COLO829 (cell line): ENCODE measurements at regions not wholly inside any gene's neighbourhood (a gene's known extent, or its start where the extent isn't known, plus 50 kb on each side); places are given as distances from the start of the nearest gene placed in this dataset.

ENCODE experiments used
- DNase-seq: peaks from one replicate; pipeline ENCODE4 v3.0.0; 2012; ENCODE audit warnings: low spot score

- no peak for DNase-seq
These were observed 151.5 kb upstream of the PARP11 start for GRCh38 chr12:4024701-4025100.

DNA sequence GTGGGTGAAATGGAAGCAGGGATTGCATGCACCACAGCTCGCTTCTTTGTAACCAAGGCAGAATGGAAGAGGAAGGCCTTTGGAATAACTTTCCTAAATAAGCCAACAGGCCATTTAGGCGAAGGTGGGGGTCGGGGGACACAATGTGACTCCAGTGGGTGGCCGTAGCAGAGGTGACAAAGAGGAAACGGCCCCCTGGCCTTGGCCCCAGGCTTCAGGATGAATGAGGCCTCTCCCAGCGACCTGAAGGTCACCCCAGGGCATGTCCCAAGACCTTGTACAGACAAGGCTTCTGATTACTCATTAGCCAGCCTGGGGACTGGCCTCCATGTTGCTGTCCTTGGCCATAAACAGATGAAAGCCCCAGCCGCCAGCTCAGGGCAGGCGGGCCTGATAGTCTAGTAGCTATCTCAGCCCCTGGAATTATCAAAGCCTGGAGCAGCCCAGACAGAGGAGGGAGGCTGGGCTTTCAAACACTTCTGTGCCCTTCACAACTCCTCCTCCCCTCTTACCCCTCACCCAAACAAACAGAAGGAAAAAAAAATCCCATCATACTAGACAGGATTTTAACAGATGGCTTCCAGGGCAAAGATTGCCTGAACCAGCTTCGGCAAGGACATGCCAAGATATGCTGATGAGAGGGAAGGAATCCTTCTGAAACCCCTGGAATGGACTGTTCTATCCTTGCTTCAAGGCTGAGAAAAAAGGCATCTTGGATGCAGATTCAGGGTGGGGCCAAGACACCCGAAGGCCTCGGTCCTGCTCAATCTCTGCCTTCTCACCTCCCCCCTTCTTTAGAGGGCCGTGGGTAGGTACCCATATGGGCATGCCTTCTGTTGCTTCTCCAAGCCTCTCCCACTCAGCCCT is 142.3 kb upstream of the PARP11 start:
- no peak for DNase-seq

- DNase-seq: no peak
These were observed 141.6 kb upstream of the PARP11 start for GRCh38 chr12:4014858-4015224.

GRCh38 chr12:4014444-4014843 is 141.2 kb upstream of the PARP11 start:
- no peak for DNase-seq

DNA sequence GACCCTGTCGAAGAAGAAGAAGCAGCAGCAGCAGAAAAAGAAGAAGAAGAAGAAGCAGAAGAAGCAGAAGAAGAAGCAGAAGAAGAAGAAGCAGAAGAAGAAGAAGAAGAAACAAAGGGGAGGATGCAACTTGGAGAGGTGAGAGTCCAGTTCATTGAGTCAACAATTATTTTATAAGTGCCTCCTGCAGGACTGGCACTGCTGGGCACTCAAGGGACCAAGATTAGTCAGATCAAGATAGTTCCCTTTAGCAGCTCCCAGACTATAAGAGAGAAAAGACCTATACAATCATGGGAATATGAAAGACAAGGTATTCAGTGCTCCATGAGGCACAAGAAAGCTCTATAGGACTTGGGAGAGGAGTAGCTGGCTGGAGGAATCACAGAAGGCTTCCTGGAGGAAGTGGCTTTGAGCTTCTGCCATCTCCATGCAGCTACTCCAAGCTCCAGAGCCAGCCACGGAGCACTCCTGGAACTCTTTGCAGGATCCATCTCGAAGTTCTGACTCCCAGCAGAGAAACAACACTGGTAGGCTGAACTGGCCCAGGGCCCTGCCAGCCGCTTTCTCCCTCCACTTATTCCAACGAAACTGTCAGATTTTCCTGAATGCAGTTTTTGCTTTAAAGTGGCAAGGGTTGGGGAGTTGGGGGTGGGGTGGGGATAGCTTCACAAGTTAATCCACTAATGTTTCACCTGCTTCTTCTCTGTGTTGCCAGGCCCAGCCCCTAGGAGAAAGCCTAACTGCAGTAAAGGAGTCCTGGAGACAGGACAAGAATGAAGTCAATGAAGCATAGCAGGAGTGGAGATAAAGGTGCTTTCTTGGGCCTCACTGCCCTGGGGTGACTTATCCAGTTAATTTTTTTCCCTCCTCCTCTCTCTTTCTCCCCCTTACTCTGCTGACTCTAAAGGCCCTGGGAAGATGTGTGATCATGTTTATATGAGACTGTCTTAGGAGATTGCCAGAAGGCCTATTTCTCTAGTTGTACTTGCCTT is 140.1 kb upstream of the PARP11 start:
- DNase-seq: no peak

- DNase-seq: no peak
These were observed 138.9 kb upstream of the PARP11 start for GRCh38 chr12:4012073-4012472.

DNA sequence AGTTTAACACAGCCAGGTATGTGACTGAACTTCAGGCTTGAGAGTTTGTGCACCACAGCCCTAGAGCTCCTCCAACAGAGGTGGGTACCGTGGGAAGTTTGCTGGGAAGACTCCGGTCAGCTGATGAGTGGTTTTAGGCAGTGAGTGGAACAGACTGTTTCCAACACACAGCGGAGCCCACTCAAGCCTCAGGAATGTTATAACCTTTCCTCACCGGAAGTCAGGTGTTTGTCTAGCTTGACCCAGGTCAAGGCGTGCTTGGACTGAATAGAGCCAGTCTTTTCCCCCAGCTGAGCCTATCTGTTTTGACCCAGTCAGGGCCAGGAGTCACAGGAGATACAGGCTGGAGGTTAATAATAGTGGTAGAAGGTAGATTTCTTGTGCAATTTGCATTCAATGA is 138.4 kb upstream of the PARP11 start:
- no peak for DNase-seq

GRCh38 chr12:4009979-4010704 is 136.9 kb upstream of the PARP11 start:
- DNase-seq: no peak

DNA sequence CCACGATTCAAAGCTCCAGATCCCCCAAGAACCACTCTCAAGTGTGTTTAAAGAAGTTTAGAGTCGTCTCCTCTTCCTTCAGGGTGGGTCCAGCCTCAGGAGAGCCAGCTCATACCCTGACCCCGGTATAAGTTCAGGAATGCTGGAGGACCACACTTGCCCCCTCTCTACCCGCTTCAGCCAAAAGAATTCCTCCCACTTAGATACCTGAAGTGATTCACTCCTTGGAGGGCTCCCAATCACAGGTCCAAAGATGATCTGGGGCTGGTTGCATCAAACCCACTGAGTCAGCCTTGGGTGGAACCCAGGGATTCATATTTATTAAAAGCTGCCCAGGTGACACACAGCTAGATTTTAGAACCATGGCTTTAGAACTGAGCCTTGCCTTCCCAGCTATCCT is 133.5 kb upstream of the PARP11 start:
- DNase-seq: no peak

- no peak for DNase-seq
These were observed 132.7 kb upstream of the PARP11 start for GRCh38 chr12:4005851-4006430.

GRCh38 chr12:4003576-4003975 is 130.4 kb upstream of the PARP11 start:
- DNase-seq: no peak

GRCh38 chr12:4002601-4003000 is 129.4 kb upstream of the PARP11 start:
- DNase-seq: no peak

DNA sequence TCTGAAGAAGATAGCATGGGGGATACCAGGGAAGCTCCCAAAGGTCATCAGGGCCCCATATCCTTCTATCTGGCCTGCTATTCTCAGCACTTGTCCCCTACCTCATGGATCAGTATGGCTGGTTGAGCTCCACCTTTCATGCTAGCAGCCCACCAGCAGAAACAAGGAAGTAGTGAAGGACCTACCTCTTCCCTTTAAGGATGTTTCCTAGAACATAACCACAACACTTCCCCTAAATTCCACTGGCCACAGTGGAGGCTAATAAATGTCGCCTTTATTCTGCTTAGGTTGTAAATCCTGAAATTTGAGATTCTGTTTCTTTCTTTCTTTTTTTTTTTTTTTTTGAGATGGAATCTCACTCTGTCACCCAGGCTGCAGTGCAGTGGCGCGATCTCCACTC is 128.6 kb upstream of the PARP11 start:
- no peak for DNase-seq

DNA sequence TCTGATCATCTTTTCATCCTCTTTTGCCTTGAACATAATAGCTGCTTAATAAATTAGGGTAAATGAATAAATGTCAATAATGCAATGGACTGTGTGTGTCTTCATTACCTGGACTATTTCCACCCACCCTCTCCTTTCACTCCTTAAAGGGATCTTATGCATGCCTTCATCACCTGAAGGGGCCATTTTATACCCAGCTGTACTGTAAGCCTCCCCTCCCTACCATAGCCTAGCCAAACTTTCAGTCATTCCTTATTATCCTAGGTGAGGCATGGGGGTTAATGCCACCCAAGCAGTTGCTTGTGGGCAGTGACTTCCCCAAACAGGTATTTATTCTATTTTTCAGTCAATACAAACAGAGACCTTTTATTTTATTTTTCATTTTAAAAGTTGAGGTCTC is 127.8 kb upstream of the PARP11 start:
- no peak for DNase-seq

DNA sequence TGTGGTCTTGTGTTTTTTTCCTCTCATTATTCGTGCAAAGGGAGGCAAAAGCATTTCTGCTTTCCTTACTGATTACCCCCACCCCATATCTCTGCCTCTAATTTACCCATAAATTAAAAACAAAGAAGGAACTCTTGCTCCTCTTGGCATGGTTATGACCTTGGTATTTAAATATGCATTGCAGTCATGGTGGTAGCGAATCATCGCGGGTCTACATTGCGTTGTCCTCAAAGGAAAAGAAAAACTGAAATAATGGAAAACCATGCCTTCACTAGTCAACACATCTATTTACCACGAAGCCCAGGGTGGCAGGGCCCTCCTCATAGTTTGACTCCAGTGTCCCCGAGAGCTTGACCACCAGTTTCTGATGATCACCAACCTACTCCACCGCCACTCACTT is 126.7 kb upstream of the PARP11 start:
- DNase-seq: no peak

- no peak for DNase-seq
These were observed 126.0 kb upstream of the PARP11 start for GRCh38 chr12:3998968-3999792.

DNA sequence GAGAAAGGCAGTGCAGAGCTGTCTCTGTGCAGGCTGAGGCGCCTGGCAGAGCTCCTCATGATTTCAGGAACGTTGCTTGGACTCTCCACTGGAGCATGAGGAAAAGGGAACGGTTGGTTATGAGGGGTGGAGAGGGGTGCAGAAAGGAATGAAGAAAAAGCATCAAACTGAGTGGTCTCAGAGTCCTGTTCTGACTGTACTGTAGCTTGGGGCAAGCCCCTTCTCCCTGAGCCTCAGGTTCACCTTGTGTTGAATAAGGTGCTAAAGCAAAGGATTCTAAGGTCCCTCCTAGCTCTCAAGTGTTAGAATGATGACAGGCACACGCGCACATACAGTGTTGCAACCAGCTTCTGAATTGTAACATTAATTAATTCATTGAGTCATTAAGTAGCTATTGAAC is 125.2 kb upstream of the PARP11 start:
- no peak for DNase-seq

DNA sequence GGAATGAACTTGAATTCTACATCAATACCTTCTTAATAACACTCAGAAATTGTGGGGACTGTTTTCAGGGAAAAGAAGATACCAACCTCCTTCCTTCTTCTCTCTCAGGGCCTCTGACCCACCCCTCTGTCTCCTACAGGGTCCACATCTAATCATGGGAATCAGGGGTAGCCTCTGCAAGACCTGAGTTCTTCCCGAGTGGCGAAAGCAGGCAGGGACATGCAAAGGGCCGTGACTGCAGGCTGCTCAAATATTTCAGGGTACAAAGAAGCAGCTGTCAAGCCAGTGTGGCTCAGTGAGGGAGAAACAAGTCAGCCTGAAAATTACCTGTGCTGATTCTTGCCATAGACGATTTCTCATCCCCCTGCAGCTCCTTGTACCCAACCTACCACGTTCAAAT is 123.1 kb upstream of the PARP11 start:
- no peak for DNase-seq

DNA sequence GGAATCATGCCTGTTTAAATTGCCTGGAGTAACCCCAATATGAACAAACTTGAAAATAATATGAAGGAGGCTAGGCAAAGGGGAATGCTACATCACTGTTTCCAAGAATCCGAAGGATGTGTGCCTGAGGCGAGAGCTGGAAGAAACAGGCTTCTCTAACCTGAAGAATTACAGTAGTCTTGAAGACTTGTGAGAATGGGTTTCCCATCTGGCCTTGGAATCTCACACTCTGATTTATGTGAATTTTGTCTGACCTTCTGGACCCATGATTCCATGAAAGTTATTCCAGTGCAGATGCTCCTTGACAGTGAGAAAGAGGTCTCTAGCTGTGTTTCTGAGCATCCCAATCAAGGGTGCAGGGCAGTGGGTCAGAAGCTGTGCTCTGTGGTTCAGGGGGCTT is 122.1 kb upstream of the PARP11 start:
- DNase-seq: no peak

- no peak for DNase-seq
These were observed 121.3 kb upstream of the PARP11 start for GRCh38 chr12:3994500-3994899.

GRCh38 chr12:3992945-3993344 is 119.7 kb upstream of the PARP11 start:
- no peak for DNase-seq
